Small intestine (tissue), 7 donors: ENCODE measurements at regions not wholly inside any gene's neighbourhood (a gene's known extent, or its start where the extent isn't known, plus 50 kb on each side); places are given as distances from the start of the nearest gene placed in this dataset.

Experiments
- DNase-seq, 2 donors: peaks; one replicate each; pipeline versions ENCODE4 v3.0.0 to v3.0.0-alpha.2; 2013
- FAIRE-seq: peaks from 2 replicates; lab custom pipeline; 2012; peaks lifted over from hg19 to GRCh38; lab: Jason Lieb, UNC
- H3K27ac ChIP-seq, 3 donors: one replicate each; pipeline ENCODE4 v1.5.1; 2013; ENCODE audit warnings: low read length in 2 of 3, mild to moderate bottlenecking in 2 of 3, control low read depth in 1 of 3, inconsistent platforms in 1 of 3, low read depth in 1 of 3, moderate library complexity in 1 of 3
- H3K27me3 ChIP-seq, 3 donors: one replicate each; pipeline ENCODE4 v1.6.1; 2013; ENCODE audit warnings: low read length in 3 of 3, inconsistent platforms in 1 of 3; ENCODE audit not compliant: control insufficient read depth in 3 of 3, insufficient read depth in 3 of 3
- H3K36me3 ChIP-seq, 3 donors: one replicate each; pipeline ENCODE4 v1.6.1; 2013; ENCODE audit warnings: low read length in 3 of 3, inconsistent platforms in 1 of 3, low read depth in 1 of 3, mild to moderate bottlenecking in 1 of 3, moderate library complexity in 1 of 3; ENCODE audit not compliant: control insufficient read depth in 3 of 3, insufficient read depth in 2 of 3
- H3K4me1 ChIP-seq, 3 donors: one replicate each; pipeline ENCODE4 v1.6.1; 2013; ENCODE audit warnings: low read length in 2 of 3, inconsistent platforms in 1 of 3, low read depth in 1 of 3, mild to moderate bottlenecking in 1 of 3, moderate library complexity in 1 of 3; ENCODE audit not compliant: control insufficient read depth in 3 of 3, insufficient read depth in 2 of 3
- H3K4me3 ChIP-seq, 3 donors: one replicate each; pipeline ENCODE4 v1.5.1; 2013; ENCODE audit warnings: low read length in 3 of 3, control low read depth in 1 of 3, inconsistent platforms in 1 of 3, low read depth in 1 of 3, mild to moderate bottlenecking in 1 of 3, moderate library complexity in 1 of 3
- H3K9me3 ChIP-seq, 2 donors: one replicate each; pipeline ENCODE4 v1.6.1; 2013; ENCODE audit warnings: low read depth in 1 of 2, low read length in 1 of 2; ENCODE audit not compliant: control insufficient read depth in 2 of 2, insufficient read depth in 1 of 2
- WGBS, 3 donors: extraction: QIAGEN DNeasy Blood & Tissue Kit; methylation state at CpG; one replicate each; pipeline ENCODE4 v1.1.7; 2013; 5-methylcytosine and 5-hydroxymethylcytosine counted together
- donor health status: healthy with polysubstance abuse.
- donor health status: control.
- donor health status: control.
- donor health status: Bipolar disorder and iron deficiency.
- donor health status: healthy.

DNA sequence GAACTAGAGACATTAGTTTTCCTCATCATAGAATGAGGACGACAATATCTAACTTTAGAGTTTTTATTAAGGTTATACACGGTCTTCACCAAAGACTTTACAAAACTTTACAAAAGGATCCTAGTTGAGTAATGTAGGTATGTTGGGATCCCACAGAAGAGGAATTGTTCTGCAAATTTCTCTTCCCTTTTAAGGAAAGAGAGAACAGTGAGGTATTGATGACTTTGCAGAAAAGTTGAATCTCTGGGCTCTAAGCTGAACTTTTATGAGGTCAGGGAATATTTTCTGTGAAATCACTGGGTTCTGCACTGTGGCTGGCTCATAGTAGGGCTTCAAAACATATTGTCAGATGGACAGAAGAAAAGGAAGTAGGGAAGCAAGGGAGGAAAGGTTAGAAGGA, 89.8 kb upstream of the PIRT start:
- Histone ChIP-seq H3K36me3 (no peaks in the 10 kb centered on the region), H3K27ac (no peak overlapping the region), H3K9me3 (no peaks in the 10 kb centered on the region), H3K4me3 (no peak overlapping the region), H3K27me3 (peaks cover 0 to 2% (median 2%) of the 10 kb centered on the region in 3 donors), H3K4me1 (no peaks in the 10 kb centered on the region)
- FAIRE-seq: no peak
- DNase-seq: no peak
- 83 to 95% (median 90%) methylated on average over 2 of the region's 2 CpGs for WGBS, 3 donors

DNA sequence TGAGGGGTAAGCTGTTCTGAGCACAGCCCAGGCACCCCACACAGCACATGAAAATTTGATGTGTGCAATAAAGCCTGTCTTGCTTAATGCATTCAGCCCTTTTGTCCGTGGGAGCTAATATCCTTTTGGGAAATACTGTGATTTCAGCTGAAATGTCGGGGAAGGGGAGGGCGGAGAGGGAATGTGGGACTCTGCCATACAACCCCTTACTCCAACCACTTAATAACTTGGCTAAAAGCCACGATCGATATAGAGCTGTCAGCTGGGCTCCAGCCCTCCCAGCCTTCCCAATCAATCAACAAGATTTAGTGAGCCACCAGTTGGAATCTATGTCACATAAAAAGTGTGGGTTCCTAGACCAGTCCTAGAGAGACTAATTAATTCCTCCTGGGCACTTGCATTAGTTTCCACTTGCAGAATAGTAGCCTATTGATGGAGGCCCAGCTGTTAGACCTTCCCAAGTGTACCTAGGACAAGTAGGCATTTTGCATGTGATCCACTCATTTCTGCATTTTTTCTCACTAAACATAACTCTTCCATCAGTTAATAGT, 82.7 kb upstream of the PIRT start:
- Histone ChIP-seq H3K27me3 (no peaks in the 10 kb centered on the region), H3K9me3 (no peaks in the 10 kb centered on the region), H3K4me1 (no peaks in the 10 kb centered on the region), H3K27ac (no peak overlapping the region), H3K4me3 (no peak overlapping the region), H3K36me3 (no peaks in the 10 kb centered on the region)
- no peak for FAIRE-seq
- WGBS, 3 donors: 65 to 74% (median 69%) methylated on average over 5 of the region's 5 CpGs
- DNase-seq: no peak

DNA sequence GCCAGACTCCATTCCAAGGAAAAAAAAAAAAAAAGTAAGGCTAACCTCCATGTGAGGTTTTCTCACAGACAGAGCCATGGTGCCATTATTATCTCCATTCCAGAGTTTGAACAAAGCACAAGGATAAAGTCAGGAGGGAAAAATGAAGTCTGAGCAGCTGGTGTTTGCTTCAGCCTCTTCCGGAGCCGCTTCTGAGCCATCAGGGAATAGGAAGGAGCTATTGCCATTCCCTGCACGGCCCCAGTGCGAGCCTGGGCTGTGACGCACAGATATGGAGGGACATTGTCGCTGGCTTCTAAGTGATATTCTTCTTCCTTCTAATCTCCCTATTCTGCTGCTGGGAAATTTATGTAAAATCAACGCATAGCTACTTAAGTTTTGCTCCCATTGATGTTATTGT, 69.5 kb upstream of the PIRT start:
- Histone ChIP-seq H3K36me3 (no peaks in the 10 kb centered on the region), H3K9me3 (peaks cover 2 to 3% of the 10 kb centered on the region in 2 donors), H3K4me3 (no peak overlapping the region), H3K4me1 (no peaks in the 10 kb centered on the region), H3K27ac (no peak overlapping the region), H3K27me3 (peaks cover 0 to 2% (median 0%) of the 10 kb centered on the region in 3 donors)
- no peak for DNase-seq
- 76 to 84% (median 80%) methylated on average over 7 of the region's 7 CpGs for WGBS, 3 donors
- FAIRE-seq: no peak

DNA sequence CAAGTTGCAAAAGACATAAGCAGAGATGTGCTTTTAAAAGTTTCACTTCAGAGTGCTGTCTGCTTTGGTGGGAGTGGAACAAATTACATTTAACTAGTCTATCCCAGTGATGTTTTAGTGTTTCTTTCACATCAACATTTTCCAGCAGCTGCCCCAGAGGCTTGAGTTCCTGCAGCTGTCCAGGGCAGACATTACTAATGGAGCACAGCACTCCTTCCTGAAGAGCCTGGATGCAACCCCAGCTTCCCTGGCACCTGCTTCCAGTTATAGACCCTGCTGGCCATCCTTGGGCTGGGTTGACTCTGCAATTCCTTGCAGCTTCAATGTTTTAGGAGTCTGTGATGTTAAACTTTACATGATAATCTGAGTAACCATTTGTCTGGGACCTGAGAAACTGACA, 61.4 kb upstream of the PIRT start:
- H3K4me3 ChIP-seq: no peak overlapping the region

DNA sequence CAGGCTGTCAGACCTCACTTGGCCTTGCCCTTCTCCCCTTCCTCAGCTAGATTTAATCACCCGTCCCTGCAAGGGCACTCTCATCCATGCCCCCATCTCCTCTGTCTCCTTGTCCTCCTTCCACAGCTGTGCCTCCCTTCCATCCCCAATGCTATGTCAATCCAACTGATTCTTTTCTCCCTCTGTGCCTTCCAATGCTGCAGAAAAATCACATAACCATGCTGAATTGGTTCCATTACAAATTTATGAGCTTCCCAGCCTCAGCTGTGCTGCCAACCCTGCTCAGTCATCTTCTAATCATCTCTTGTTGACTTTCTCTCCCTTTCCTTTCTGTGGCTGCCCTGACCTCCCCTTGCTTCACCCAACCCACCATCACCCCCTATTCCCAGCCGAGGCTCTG, 56.3 kb upstream of the PIRT start:
- no peak overlapping the region for H3K27ac ChIP-seq
- FAIRE-seq (no peak), DNase-seq (no peak)
- H3K27me3 ChIP-seq: no peaks in the 10 kb centered on the region
- H3K4me1 ChIP-seq: no peaks in the 10 kb centered on the region
- no peaks in the 10 kb centered on the region for H3K36me3 ChIP-seq
- H3K4me3 ChIP-seq: no peak overlapping the region
- 55 to 75% (median 66%) methylated on average over 2 of the region's 2 CpGs for WGBS, 3 donors
- no peaks in the 10 kb centered on the region for H3K9me3 ChIP-seq

More for the DNA sequence above, 61.4 kb upstream of the PIRT start:
- FAIRE-seq (no peak), DNase-seq (no peak)
- no peak overlapping the region for H3K27ac ChIP-seq
- no peaks in the 10 kb centered on the region for H3K36me3 ChIP-seq
- no peaks in the 10 kb centered on the region for H3K9me3 ChIP-seq
- H3K4me1 ChIP-seq: no peaks in the 10 kb centered on the region
- H3K27me3 ChIP-seq: no peaks in the 10 kb centered on the region

DNA sequence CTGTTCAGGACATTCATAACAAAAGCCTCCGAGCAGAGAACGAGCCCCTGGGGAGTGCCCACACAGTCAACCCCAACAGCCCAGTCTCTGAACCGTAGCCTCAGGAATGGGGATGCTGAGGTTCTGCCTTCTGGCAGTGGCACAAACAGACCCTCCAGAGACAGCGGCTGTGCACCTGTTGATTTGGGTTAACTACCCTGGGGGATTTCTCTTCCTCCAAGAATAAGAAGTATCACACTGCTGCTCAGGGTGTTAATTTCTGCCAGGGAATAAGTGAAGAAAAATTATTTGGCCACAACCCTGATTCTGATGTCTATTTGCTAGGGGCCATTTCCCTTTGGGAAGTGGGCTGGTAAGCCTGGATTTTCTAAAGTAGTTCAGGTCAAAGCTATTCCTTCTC, 51.0 kb upstream of the PIRT start:
- no peaks in the 10 kb centered on the region for H3K4me1 ChIP-seq
- no peaks in the 10 kb centered on the region for H3K36me3 ChIP-seq
- no peaks in the 10 kb centered on the region for H3K27me3 ChIP-seq
- FAIRE-seq: no peak
- peaks cover 0 to 2% of the 10 kb centered on the region in 2 donors for H3K9me3 ChIP-seq
- no peak overlapping the region for H3K4me3 ChIP-seq
- 46 to 70% (median 55%) methylated on average over 4 of the region's 4 CpGs for WGBS, 3 donors
- no peak overlapping the region for H3K27ac ChIP-seq
- DNase-seq: no peak
